ENCODE measurements at regions not wholly inside any gene's neighbourhood (a gene's known extent, or its start where the extent isn't known, plus 50 kb on each side); places are given as distances from the start of the nearest gene placed in this dataset.

- Histone ChIP-seq H3K9ac (no peak overlapping the region), H3K36me3 (no peaks in the 10 kb centered on the region), H3K4me2 (no peak overlapping the region), H3K4me3 (no peak overlapping the region), H3K27me3 (no peaks in the 10 kb centered on the region), H3K79me2 (ENCODE audit: low read depth) (no peaks in the 10 kb centered on the region), H4K20me1 (ENCODE audit: low read depth) (no peaks in the 10 kb centered on the region), H3K9me3 (ENCODE audit: low read depth) (no peaks in the 10 kb centered on the region), H3K4me1 (peaks cover 10% of the 10 kb centered on the region), H2AFZ (replicated peaks) (no peak overlapping the region), H3F3A (ENCODE audit: low read depth) (no peaks in the 10 kb centered on the region), H3K27ac (no peak overlapping the region)
- H3K27ac Mint-ChIP-seq = no peak overlapping the region
- H3K4me3 Mint-ChIP-seq = no peak overlapping the region
- TF ChIP-seq EZH2 (IDR thresholded peaks at IDR 0.05) (no peak), CTCF (IDR thresholded peaks at IDR 0.05) (no peak)
- H3K36me3 Mint-ChIP-seq = no peaks in the 10 kb centered on the region
- DNase-seq (ENCODE audit: low spot score) = no peak
- H3K9me3 Mint-ChIP-seq = no peaks in the 10 kb centered on the region
- H3K27me3 Mint-ChIP-seq (ENCODE audit: insufficient read depth, low read depth) = peaks cover 4% of the 10 kb centered on the region
- H3K4me1 Mint-ChIP-seq = no peaks in the 10 kb centered on the region
Measured at GRCh38 chr2:122163617-122164016, 408.2 kb downstream of the TSN start.

- Histone ChIP-seq H3K79me2 (ENCODE audit: low read depth) (no peaks in the 10 kb centered on the region), H2AFZ (replicated peaks) (no peak overlapping the region), H3F3A (ENCODE audit: low read depth) (no peaks in the 10 kb centered on the region), H3K27ac (no peak overlapping the region), H3K27me3 (no peaks in the 10 kb centered on the region), H3K36me3 (no peaks in the 10 kb centered on the region), H3K9me3 (ENCODE audit: low read depth) (no peaks in the 10 kb centered on the region), H3K4me3 (no peak overlapping the region), H4K20me1 (ENCODE audit: low read depth) (no peaks in the 10 kb centered on the region), H3K9ac (no peak overlapping the region), H3K4me1 (peaks cover 6% of the 10 kb centered on the region), H3K4me2 (no peak overlapping the region)
- Mint-ChIP-seq H3K4me3 (no peak overlapping the region), H3K27ac (no peak overlapping the region), H3K4me1 (no peaks in the 10 kb centered on the region), H3K9me3 (no peaks in the 10 kb centered on the region), H3K36me3 (no peaks in the 10 kb centered on the region), H3K27me3 (ENCODE audit: insufficient read depth, low read depth) (peaks cover 4% of the 10 kb centered on the region)
- TF ChIP-seq EZH2phosphoT487 (IDR thresholded peaks at IDR 0.05) = no peak
- no peak for TF ChIP-seq EZH2 (IDR thresholded peaks at IDR 0.05)
- no peak for TF ChIP-seq CTCF (IDR thresholded peaks at IDR 0.05)
- no peak for DNase-seq (ENCODE audit: low spot score)
Measured at GRCh38 chr2:122164964-122165363, 409.5 kb downstream of the TSN start.

GRCh38 chr2:122166820-122167219 is 411.4 kb downstream of the TSN start:
- Mint-ChIP-seq H3K27me3 (ENCODE audit: insufficient read depth, low read depth) (peaks cover 2% of the 10 kb centered on the region), H3K4me3 (no peak overlapping the region), H3K9me3 (no peaks in the 10 kb centered on the region), H3K4me1 (no peaks in the 10 kb centered on the region), H3K27ac (no peak overlapping the region), H3K36me3 (no peaks in the 10 kb centered on the region)
- Histone ChIP-seq H2AFZ (replicated peaks) (no peak overlapping the region), H3K36me3 (no peaks in the 10 kb centered on the region), H3F3A (ENCODE audit: low read depth) (no peaks in the 10 kb centered on the region), H3K4me2 (no peak overlapping the region), H4K20me1 (ENCODE audit: low read depth) (no peaks in the 10 kb centered on the region), H3K4me1 (peaks cover 3% of the 10 kb centered on the region), H3K9me3 (ENCODE audit: low read depth) (no peaks in the 10 kb centered on the region), H3K27me3 (no peaks in the 10 kb centered on the region), H3K79me2 (ENCODE audit: low read depth) (no peaks in the 10 kb centered on the region), H3K27ac (no peak overlapping the region), H3K4me3 (no peak overlapping the region), H3K9ac (no peak overlapping the region)
- TF ChIP-seq CTCF (IDR thresholded peaks at IDR 0.05) (no peak), EZH2 (IDR thresholded peaks at IDR 0.05) (no peak), EZH2phosphoT487 (IDR thresholded peaks at IDR 0.05) (no peak)
- no peak for DNase-seq (ENCODE audit: low spot score)

GRCh38 chr2:122167515-122167914 is 412.1 kb downstream of the TSN start:
- H3F3A ChIP-seq (ENCODE audit: low read depth) = no peaks in the 10 kb centered on the region
- H3K4me3 ChIP-seq = no peak overlapping the region
- no peak overlapping the region for H3K27ac ChIP-seq
- Mint-ChIP-seq H3K27ac (peak overlapping the region; percentile 67), H3K4me3 (no peak overlapping the region), H3K27me3 (ENCODE audit: insufficient read depth, low read depth) (peaks cover 2% of the 10 kb centered on the region), H3K36me3 (no peaks in the 10 kb centered on the region), H3K4me1 (no peaks in the 10 kb centered on the region), H3K9me3 (no peaks in the 10 kb centered on the region)
- no peak for TF ChIP-seq EZH2phosphoT487 (IDR thresholded peaks at IDR 0.05)
- no peak for TF ChIP-seq CTCF (IDR thresholded peaks at IDR 0.05)
- TF ChIP-seq EZH2 (IDR thresholded peaks at IDR 0.05) = no peak
- no peak overlapping the region for H2AFZ ChIP-seq (replicated peaks)
- no peak for DNase-seq (ENCODE audit: low spot score)
- no peaks in the 10 kb centered on the region for H3K27me3 ChIP-seq
- no peaks in the 10 kb centered on the region for H3K4me1 ChIP-seq
- no peak overlapping the region for H3K4me2 ChIP-seq
- H4K20me1 ChIP-seq (ENCODE audit: low read depth) = no peaks in the 10 kb centered on the region
- no peak overlapping the region for H3K9ac ChIP-seq
- no peaks in the 10 kb centered on the region for H3K79me2 ChIP-seq (ENCODE audit: low read depth)
- H3K36me3 ChIP-seq = no peaks in the 10 kb centered on the region
- no peaks in the 10 kb centered on the region for H3K9me3 ChIP-seq (ENCODE audit: low read depth)

Measured in neural progenitor cell (in vitro differentiated cells).